HG02840 (cell line): ENCODE measurements at regions not wholly inside any gene's neighbourhood (a gene's known extent, or its start where the extent isn't known, plus 50 kb on each side); places are given as distances from the start of the nearest gene placed in this dataset.
"Not testable (repeated sequence)": the region's sequence is repeated elsewhere in the genome, so short reads cannot be mapped to it uniquely, and the experiment has no call there.

Experiments used
- ATAC-seq: cut with Tn5 transposase; IDR thresholded peaks from one replicate; pipeline ENCODE4 v1.9.1; 2021; ENCODE audit warnings: mild to moderate bottlenecking, moderate library complexity, moderate number of reproducible peaks; ENCODE audit not compliant: unreplicated experiment, low FRiP score

DNA sequence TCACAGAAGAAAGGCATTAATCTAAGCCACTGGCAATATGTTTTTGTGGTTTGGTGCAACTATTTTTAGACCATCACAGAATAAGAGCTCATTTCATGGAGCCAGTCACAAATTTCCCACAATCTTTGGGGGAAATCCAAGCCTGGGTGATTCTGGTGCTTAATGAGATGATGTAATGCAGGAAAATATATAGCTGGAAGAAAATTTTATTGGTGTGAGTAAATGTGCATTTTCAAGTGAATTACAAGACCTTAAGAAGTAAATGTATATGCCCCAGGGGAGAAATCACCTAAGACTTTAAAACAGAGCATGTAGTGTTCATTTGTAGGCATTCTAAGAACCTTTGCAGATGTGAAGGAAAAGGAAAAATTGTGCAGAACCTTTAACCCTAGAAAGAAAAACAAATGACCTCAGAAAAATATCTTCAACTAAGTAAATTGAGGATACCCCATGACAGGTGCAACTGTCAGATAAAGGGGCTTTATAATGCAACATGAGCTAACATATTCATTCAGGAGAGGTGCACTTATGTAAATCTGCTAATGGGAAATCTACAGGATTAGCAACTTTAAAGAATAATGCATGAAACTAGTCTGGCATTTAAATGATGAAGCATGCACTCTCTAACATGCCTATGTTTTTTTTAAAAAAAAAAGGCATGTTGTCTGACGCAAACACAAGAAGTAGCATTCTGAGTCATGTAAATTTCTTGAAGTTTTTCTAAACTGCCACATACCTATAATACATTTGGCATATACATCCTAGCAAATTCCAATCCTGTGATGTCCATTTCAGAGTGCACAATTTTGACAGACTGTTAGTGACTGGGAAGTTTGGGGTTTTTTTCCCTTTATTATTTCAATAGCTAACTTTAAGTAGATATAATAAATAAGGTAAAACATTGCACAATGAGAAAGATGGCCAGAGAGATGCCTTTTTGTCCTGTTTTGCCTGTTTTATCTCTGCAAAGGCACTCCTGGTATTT is 105.1 kb downstream of the MEX3B start:
- no peak for ATAC-seq

DNA sequence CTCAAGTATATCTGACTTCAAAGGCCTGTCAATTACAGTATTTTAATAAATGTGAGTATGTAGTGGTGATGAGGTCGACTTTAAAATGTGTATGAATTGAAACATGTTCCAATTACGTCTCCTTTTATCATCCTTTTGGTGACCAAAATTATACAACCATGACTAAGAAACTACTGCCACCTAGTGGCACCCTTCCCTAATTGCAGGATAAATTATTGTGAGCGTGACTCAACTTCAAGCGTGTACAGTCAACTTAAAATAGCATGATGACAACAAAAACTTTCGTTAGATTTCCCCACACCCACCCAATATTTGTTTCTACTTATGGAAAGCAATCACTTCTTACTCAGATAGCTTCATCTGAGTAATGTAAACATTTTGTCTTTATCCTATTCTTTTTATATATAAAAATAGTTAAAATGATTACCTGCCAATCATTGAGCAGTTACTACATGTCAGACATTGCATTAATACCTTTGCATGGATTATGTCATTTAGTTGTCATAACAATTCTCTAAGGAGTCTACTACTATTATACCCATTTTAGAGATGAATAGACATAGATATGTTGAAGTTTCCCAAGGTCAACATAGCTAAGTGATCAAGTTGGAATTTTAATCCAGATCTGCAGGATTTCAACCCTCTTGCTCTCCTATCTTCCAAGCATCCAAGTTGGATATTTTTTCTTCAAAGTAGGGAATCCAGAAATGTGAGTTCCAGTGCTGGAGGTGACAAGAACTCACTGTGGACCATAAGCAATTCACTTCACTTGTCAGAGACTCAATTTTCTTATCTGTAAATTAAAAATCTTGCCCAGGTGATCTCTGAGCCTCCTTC is 106.0 kb downstream of the MEX3B start:
- ATAC-seq = no peak

DNA sequence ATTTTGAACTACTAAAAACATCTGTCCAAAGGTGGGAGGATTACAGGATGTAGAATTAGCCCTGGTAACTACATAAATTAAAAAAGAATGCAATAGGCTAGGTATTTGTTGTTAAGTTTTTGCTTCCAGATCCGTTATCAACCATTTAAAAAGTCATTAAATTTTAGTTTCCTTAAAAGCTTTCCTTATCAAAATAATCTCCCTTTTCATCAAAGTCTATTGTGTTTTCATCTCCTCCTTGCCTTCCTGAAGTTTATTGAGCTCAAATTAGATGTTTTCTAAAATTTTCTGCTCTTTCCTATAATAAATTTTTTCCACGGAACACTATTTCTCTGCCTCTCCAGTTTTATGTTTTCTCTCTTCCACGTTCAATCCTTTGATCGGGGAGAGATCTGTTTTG is 108.6 kb downstream of the MEX3B start:
- no peak for ATAC-seq

DNA sequence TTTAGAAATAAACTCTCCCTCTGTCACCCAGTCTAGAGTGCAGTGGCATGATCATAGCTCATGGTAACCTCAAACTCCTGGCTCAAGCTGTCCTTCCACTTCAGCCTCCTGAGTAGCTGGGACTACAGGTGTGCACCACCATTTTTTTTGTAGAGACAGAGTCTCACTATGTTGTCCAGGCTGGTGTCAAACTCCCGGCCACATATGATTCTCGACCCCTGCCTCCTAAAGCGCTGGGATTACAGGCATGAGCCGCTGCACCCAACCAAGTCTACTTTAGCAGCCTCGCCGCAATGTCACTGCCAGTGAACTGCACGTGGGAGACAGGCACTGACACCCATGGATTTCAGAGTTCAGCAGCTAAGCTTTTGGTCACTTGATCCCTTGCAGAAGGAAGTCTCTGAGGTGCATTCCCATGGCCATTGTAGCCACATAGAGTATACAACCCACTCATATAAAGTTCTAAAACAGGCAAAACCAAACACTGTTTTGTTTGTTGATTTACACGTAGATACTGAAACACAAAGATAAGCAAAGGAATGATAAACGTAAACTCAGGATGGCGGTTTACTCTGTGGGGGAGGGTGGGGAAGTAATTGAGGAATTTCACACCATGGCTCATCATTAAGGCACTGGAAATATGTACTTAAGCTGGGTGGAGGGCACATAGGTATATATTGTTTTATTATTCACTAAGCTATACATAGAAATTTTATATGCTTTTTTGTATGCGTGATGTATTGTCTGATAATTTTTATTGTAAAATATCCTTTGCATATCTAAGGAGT is 115.0 kb downstream of the MEX3B start:
- ATAC-seq = no peak

DNA sequence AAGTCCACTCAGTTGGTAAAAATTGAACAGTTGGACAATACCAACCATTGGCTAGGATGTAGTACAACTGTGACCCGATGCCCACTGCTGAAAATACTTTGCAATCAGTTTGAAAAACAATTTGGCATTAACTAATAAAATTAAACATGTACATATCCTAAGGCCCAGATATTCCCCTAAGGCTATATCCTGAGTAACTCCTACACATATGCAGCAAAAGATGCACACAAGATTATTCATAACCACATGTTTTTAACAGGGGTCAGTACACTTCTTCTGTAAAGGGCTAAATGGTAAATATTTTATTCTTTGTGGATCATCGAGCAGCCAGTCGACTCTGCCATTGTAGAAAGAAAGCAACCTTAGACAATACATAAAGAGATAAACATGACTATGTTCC is 116.3 kb downstream of the MEX3B start:
- ATAC-seq = no peak

DNA sequence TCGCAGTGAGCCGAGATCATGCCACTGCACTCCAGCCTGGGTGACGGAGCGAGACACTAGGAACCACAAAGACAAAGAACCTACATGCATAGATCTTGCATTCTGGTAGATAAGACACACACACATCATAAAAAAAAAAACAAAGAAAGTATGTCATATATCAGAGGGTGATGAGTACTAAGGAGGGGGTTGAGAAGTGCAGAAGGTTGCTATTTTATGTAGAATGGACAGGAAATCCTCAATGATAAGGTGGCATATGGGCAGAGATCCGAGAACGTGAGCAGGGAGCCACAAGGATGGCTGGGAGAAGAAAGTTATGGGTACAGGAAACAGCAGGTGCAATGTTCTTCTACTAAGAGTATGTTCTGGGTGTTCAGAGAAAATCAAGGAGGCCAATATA is 118.8 kb downstream of the MEX3B start:
- no peak for ATAC-seq

DNA sequence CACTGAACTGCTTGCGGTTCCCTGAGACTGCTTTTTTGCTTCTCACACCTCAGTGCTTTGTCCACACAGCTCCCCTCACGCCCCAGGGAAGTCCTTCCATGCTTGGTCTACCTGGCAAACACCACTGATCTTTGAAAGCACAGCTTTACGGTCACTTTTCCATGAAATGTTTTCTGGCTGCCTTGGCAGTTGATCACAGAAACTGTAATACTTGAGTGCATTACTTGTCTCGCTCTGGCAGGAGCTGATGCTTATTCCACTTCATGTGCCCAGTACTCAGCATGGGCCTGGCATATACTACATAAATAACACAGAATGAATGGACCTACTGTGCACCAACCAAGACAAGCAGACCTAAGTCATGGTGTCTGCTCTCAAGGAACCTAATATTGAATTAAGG is 121.1 kb downstream of the MEX3B start:
- no peak for ATAC-seq

DNA sequence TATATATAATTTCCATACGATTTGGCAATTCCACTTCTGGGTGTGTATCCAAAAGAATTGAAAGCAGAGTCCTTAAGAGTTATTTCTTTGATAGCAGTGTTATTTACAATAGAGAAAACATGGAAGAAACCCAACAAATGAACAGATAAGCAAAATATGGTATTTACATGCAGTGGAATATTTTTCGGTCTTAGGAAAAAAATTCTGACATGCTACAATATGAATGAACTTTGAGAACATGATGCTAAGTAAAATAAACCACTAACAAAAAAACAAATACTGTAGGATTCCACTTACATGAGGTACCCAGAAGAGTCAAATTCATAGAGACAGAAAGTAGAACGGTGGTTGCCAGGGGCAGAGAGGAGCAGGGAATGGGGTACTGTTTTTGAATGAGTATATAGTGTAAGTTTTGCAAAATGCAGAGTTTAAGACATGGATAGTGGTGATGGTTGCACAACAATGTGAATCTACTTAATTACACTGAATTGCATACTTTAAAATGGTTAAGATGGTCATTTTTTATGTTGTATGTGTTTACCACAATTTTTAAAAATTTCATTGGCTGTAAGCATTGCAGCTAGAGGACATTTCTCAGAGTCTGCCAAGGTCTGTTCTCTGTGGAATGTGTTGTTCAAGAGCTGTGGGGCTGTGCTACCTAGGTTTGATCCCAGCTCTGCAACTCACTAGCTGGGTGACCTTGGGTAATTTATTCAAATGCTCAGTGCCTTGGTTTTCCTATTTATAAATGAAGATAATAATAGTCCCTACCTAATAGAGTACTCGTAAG is 122.1 kb downstream of the MEX3B start:
- ATAC-seq = no peak

DNA sequence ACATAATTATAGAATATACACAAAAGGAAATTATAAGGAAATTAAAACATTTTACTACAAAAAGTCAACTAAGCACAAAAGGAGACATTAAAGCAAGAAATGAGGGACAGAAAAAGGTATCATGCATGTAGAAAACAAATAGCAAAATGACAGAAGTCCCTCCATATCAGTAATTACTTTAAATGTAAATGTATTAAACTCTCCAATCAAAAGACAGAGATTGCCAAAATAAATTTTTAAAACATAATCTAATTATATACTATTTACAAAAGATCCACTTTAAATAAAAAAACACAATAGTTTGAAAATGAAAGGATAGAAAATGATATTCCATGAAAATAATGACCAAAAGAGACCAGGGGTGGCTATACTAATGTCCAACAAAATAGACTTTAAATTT is 123.7 kb downstream of the MEX3B start:
- no peak for ATAC-seq

DNA sequence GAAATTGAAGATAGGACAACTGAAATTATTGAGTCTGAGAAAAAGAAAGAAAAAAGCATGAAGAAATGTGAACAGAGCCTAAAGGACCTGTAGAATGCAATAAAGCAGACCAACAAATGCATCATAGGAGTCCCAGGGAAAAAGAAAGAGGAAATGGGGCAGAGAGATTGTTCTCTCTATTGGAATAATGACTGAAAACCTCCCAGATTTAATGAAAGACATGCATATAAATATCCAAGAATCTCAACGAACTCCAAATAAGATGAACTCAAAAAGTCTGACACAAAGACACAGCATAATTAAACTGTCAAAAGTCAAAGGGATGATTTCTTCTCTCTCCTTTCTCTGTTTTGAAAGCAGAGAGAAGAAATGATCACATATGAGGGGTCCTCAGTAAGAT is 124.7 kb downstream of the MEX3B start:
- no peak for ATAC-seq

DNA sequence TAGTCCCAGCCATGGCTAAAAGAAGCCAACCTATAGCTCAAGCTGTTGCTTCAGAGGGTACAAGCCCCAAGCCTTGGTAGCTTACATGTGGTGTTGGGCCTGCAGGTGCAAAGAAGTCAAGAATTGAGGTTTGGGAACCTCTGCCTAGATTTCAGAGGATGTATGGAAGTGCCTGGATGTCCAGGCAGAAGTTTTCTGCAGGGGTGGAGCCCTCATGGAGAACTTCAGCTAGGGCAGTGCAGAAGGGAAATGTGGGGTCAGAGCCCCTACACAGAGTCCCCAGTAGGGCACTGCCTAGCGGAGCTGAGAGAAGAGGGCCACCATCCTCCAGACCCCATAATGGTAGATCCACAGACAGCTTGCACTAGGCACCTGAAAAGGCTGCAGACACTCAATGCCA is 127.1 kb downstream of the MEX3B start:
- ATAC-seq = not testable (repeated sequence)

DNA sequence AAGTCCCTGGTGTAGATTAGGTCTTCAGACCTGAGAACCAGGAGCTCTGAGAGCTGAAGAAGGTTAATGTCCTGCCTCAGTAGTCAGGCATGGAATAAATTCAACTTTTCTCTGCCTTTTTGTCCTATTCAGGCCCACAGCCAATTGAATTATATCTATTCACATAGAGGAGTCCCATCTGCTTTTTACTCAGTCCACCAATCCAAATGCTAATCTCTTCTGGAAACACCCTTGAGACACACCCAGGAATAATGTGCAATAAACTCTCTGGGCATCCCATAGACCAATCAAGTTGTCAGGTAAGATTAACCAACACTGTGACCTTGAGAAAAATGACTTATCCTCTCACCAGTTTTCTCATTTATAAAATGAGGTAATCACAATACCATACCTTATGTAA is 129.4 kb downstream of the MEX3B start:
- no peak for ATAC-seq

DNA sequence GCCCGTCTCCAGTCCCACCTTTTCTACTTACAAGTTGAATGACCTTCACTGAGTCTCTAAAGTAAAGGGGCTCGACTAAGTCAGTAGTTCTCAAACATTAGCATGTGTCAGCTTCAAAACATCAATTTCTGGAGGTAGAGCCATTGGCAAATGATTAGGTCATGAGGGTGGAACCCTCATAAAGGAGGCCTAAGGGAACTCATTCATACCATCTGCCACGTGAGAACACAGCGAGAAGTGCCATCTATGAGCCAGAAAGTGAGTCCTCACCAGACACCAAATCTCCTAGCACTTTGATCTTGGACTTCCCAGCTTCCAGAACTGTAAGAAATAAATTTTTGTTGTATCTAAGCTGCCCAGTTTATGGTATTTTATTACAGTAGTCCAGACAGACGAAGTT is 129.8 kb downstream of the MEX3B start:
- no peak for ATAC-seq

DNA sequence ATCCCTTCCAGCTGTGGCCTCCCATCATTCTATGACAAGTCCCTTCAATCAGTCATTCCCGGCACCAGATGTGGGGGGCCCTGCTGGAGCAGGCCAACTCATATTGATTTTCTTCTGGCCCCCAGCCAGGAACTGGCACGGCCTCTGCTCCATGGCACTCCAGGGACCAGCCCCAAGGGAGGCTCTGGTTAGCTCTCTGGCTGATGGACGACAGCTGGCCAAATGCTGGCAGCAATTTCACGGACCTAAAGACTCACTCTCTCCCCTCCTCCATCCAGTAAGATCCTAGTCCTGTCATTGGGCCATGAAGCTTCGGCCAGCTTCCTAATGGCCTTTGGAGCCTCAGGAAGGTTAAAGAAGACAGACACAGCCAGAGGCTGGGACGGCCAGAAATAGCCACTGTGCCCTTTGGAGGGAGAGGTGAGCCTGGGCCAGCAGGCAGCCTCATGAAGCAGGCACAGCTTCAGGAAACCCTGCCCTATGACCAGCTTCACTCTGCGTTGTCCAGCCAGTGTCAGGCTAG is 131.0 kb downstream of the MEX3B start:
- no peak for ATAC-seq

DNA sequence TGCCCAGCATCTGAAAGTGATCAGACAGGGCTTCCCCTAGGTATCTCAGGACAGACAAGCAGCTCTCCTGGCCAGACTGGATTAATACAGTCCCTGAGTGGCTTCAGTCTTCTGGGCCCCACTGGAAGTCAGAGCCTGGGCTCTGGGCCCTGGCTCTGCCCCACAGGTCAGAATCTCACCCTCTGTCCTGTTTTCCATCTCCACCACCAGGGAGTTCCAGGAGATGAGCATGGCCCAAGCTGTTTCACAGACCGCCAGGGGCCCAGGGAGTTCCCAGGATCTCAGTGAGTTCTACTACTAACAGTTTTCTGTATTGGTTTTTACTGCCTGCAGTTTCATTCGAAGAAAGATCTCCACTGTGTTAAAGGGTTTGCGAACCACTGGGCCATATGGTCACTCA is 131.5 kb downstream of the MEX3B start:
- ATAC-seq = no peak

DNA sequence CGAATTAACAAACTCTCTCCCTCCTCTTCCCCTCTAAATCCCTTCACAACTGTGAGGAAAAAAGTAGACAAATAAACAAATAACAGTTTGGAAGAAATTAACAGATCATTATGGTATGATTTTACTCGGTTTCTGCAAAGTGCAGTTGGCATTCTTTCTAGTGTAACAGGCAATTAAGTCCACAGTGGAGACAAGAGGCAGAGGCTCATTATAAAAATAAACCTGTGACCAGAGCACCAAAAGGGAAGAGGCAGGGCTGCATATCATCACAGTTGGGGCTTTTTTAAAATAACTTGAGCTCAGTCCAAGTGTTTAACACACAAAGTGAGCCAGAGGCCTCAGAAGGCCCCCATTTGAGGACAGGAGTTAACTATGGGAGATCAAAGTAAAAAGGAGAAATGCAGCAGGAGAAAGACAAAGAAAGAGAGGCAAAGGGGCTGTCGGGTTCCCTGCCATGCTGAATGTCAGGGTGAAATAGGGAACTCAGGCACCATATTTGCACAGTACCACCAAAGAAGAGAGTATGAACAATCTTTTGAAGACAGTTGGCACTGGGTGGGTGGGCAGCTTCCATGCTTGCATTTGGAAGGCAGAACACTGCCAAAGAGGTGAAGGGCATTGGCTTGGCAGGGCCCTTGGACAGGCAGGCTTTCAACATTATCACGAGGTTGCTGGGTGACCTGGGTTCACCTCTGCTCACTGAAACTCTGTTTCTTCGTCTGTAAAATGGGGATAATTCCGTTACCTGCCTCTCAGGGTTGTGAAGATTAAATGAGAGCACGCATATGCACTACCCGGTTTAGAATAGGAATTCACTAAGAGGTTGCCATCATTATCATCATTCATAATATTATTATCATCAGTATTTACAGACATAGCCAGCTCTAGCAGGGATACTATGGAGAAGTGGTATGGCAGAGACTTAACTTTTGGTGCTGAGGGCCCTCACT is 134.5 kb downstream of the MEX3B start:
- ATAC-seq = no peak

DNA sequence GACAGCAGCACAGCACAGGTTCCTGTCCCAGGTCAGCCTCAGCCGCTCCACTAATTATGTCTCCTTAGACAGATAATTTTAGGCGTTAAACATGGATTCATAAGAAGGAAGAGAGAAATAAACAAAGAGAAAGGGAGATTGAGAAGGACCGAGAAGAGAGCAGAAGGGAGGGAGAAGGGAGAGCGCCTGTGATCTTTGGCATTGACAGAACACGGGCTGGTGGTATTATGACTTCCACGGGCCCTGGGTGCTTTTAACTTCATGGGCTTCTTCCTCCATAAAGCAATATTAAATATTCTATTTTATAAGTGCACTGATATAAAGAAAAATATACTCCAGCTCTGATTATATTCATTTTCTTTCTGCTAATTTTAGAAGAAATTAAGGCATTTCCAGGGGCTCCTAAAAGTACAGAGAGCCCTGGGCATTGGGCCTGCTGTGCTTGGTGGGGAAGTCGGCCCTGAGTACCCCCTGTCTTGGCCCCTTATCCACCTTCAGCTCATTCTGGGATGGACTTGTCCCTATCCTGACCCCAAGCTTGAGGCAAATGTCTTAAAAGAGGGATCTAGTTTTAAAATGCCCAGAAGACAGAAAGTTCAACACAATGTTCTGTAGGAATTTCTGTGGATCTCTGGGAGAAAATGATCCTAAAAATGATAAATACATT is 135.3 kb downstream of the MEX3B start:
- no peak for ATAC-seq

DNA sequence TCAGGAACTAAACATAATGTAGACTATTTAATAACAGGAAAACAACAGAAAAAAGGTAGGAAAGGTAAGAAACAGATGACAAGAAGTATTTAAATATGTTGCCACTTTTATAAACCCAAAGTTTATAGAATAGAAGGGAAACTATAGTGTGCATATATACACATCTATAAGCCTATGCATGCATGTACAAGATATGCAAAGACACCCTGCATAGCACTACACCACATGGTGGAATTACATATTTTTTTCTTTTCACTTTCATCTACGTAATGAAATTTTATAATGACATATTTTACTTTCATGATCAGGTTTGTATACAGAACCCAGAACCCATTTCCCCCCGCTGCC is 136.8 kb downstream of the MEX3B start:
- ATAC-seq = no peak
